H1 (cell line): ENCODE measurements at regions not wholly inside any gene's neighbourhood (a gene's known extent, or its start where the extent isn't known, plus 50 kb on each side); places are given as distances from the start of the nearest gene placed in this dataset.

ENCODE experiments used
- CTCF ChIA-PET: fragments of 300-600 bp; sonication (Branson Sonifier 250); formaldehyde crosslinking; loops from one replicate; lab custom pipeline; 2021; ENCODE audit not compliant: partially characterized antibody; lab: Charles Lee
- POLR2A ChIA-PET: fragments of 300-600 bp; sonication (Branson Sonifier 250); formaldehyde crosslinking; loops from one replicate; lab custom pipeline; 2021; ENCODE audit warnings: inconsistent platforms; ENCODE audit not compliant: partially characterized antibody; lab: Charles Lee
- DNase-seq, 2 experiments: peaks; one replicate each; pipeline versions ENCODE4 v3.0.0 to v3.0.0-alpha.2; 2010 to 2022; ENCODE audit warnings: low spot score in 2 of 2, low read depth in 1 of 2, mixed read lengths in 1 of 2
- FAIRE-seq: peaks from 2 replicates; lab custom pipeline; 2011; peaks lifted over from hg19 to GRCh38; lab: Jason Lieb, UNC
- H2AFZ ChIP-seq: 2 replicates; pipeline ENCODE4 v1.8.1; 2012; ENCODE audit warnings: low read length, inconsistent platforms
- H2AK5ac ChIP-seq: 2 replicates; pipeline ENCODE4 v1.6.1; 2013; ENCODE audit warnings: low read depth, low read length
- H2BK120ac ChIP-seq: replicated peaks from 2 replicates; pipeline ENCODE3; 2013; ENCODE audit warnings: low read depth, low read length, inconsistent platforms
- H2BK12ac ChIP-seq: 2 replicates; pipeline ENCODE4 v1.6.1; 2013; ENCODE audit warnings: low read depth, low read length
- H2BK15ac ChIP-seq: 2 replicates; pipeline ENCODE4 v1.6.1; 2013; ENCODE audit warnings: low read length
- H2BK20ac ChIP-seq: 2 replicates; pipeline ENCODE4 v1.6.1; 2013; ENCODE audit warnings: low read length
- H2BK5ac ChIP-seq: 2 replicates; pipeline ENCODE4 v1.6.1; 2013; ENCODE audit warnings: low read depth, low read length
- H3K14ac ChIP-seq: 2 replicates; pipeline ENCODE4 v1.6.1; 2013; ENCODE audit warnings: inconsistent platforms; ENCODE audit not compliant: insufficient read length
- H3K18ac ChIP-seq: 2 replicates; pipeline ENCODE4 v1.6.1; 2013; ENCODE audit warnings: low read length; ENCODE audit errors: extremely low read depth
- H3K23ac ChIP-seq: 2 replicates; pipeline ENCODE4 v1.6.1; 2013; ENCODE audit warnings: inconsistent platforms; ENCODE audit not compliant: insufficient read length
- H3K23me2 ChIP-seq: 2 replicates; pipeline ENCODE4 v1.6.1; 2013; ENCODE audit warnings: low read depth, low read length
- H3K27ac ChIP-seq: 2 replicates; pipeline ENCODE4 v1.6.1; 2011; ENCODE audit warnings: low read depth, low read length, inconsistent platforms
- H3K27me3 ChIP-seq, 4 experiments: replicated peaks in 1 of 4; 1 replicate in 1 of 4; 2 replicates in 3 of 4; pipeline versions ENCODE4 v1.6.1 to v1.8.1; 2011 to 2013; ENCODE audit warnings: low read length in 3 of 4, mild to moderate bottlenecking in 3 of 4, inconsistent platforms in 2 of 4, mixed read lengths in 2 of 4, moderate library complexity in 1 of 4; ENCODE audit not compliant: control insufficient read depth in 3 of 4, insufficient read depth in 3 of 4; ENCODE audit errors: extremely low read depth in 1 of 4
- H3K36me3 ChIP-seq, 4 experiments: 2 replicates each; pipeline versions ENCODE4 v1.6.1 to v1.8.1; 2011 to 2013; ENCODE audit warnings: mild to moderate bottlenecking in 4 of 4, low read length in 3 of 4, moderate library complexity in 2 of 4, control low read depth in 1 of 4, inconsistent platforms in 1 of 4; ENCODE audit not compliant: insufficient read depth in 4 of 4, control insufficient read depth in 2 of 4
- H3K4ac ChIP-seq: replicated peaks from 2 replicates; pipeline ENCODE3; 2013; ENCODE audit warnings: low read length, low read depth, mixed read lengths, inconsistent platforms; ENCODE audit not compliant: insufficient read length
- H3K4me1 ChIP-seq, 4 experiments: replicated peaks in 1 of 4; 1 replicate in 1 of 4; 2 replicates in 3 of 4; pipeline versions ENCODE4 v1.6.1 to v1.8.1; 2011 to 2013; ENCODE audit warnings: low read length in 3 of 4, inconsistent platforms in 2 of 4, mixed read lengths in 1 of 4; ENCODE audit not compliant: insufficient read depth in 4 of 4, control insufficient read depth in 3 of 4
- H3K4me2 ChIP-seq, 2 experiments: 2 replicates each; pipeline versions ENCODE4 v1.6.1 to v1.8.1; 2011 to 2013; ENCODE audit warnings: low read depth in 2 of 2, low read length in 2 of 2, control low read depth in 1 of 2, inconsistent platforms in 1 of 2, mild to moderate bottlenecking in 1 of 2; ENCODE audit not compliant: insufficient read depth in 1 of 2
- H3K4me3 ChIP-seq, 4 experiments: fragments of 200-600, 300-600 bp in 1 of 4; sonication (generic), shearing (Covaris generic), sonication (Bioruptor Twin) in 1 of 4; 2 replicates each; pipeline versions ENCODE4 v1.5.1 to v1.8.1; 2011 to 2016; ENCODE audit warnings: low read length in 4 of 4, low read depth in 3 of 4, control low read depth in 2 of 4, inconsistent platforms in 2 of 4, mild to moderate bottlenecking in 2 of 4, mixed read lengths in 1 of 4, moderate library complexity in 1 of 4; ENCODE audit not compliant: insufficient read depth in 2 of 4; ENCODE audit errors: extremely low read depth in 1 of 4
- H3K56ac ChIP-seq: replicated peaks from 2 replicates; pipeline ENCODE3; 2013; ENCODE audit warnings: low read depth, mild to moderate bottlenecking, mixed read lengths, low read length, inconsistent platforms; ENCODE audit not compliant: insufficient read length
- H3K79me1 ChIP-seq: 2 replicates; pipeline ENCODE4 v1.6.1; 2013; ENCODE audit warnings: low read depth, low read length, control low read depth
- H3K79me2 ChIP-seq, 2 experiments: 2 replicates each; pipeline versions ENCODE4 v1.6.1 to v1.8.1; 2012 to 2013; ENCODE audit warnings: low read length in 2 of 2, mild to moderate bottlenecking in 2 of 2, inconsistent platforms in 1 of 2; ENCODE audit not compliant: insufficient read depth in 2 of 2, control insufficient read depth in 1 of 2
- H3K9ac ChIP-seq, 4 experiments: replicated peaks in 1 of 4; 1 replicate in 1 of 4; 2 replicates in 3 of 4; pipeline versions ENCODE4 v1.6.1 to v1.8.1; 2011 to 2013; ENCODE audit warnings: low read depth in 3 of 4, low read length in 3 of 4, control low read depth in 2 of 4, mild to moderate bottlenecking in 2 of 4, moderate library complexity in 2 of 4, inconsistent platforms in 1 of 4; ENCODE audit errors: extremely low read depth in 1 of 4
- H3K9me3 ChIP-seq, 2 experiments: 2 replicates each; pipeline versions ENCODE4 v1.6.1 to v1.8.1; 2012 to 2013; ENCODE audit warnings: mild to moderate bottlenecking in 2 of 2, moderate library complexity in 2 of 2, control low read depth in 1 of 2, inconsistent platforms in 1 of 2, low read depth in 1 of 2, low read length in 1 of 2, mixed read lengths in 1 of 2; ENCODE audit not compliant: insufficient read depth in 2 of 2
- H4K20me1 ChIP-seq, 2 experiments: replicated peaks in 1 of 2; 2 replicates each; pipeline versions ENCODE3 to v1.8.1; 2011 to 2013; ENCODE audit warnings: inconsistent platforms in 2 of 2, low read length in 2 of 2, mild to moderate bottlenecking in 1 of 2; ENCODE audit not compliant: insufficient read depth in 2 of 2, control insufficient read depth in 1 of 2
- H4K5ac ChIP-seq: 2 replicates; pipeline ENCODE4 v1.6.1; 2013; ENCODE audit warnings: low read length, low read depth, mixed read lengths, inconsistent platforms; ENCODE audit not compliant: insufficient read length
- H4K8ac ChIP-seq: 2 replicates; pipeline ENCODE4 v1.8.0; 2013; ENCODE audit warnings: mild to moderate bottlenecking, moderate library complexity, low read length, inconsistent platforms; ENCODE audit not compliant: insufficient read depth; ENCODE audit errors: extremely low read depth
- H4K91ac ChIP-seq: replicated peaks from 2 replicates; pipeline ENCODE3; 2013; ENCODE audit warnings: low read length, mixed read lengths, inconsistent platforms; ENCODE audit not compliant: insufficient read length
- ASH2L ChIP-seq: fragments of 200-600, 300-600 bp; sonication (generic); IDR thresholded peaks from one replicate; pipeline ENCODE4 v1.7.1; 2017; ENCODE audit warnings: low read length
- RFX5 ChIP-seq: IDR thresholded peaks from 2 replicates; pipeline ENCODE4 v1.6.1; 2011; ENCODE audit warnings: low read depth, low read length, improper control_type of control experiment, borderline replicate concordance
- SAP30 ChIP-seq: fragments of 300-600 bp; sonication (generic); IDR thresholded peaks from 2 replicates; pipeline ENCODE4 v1.7.1; 2012; ENCODE audit warnings: low read length, moderate library complexity, mild to moderate bottlenecking, inconsistent platforms; ENCODE audit not compliant: insufficient read depth, insufficient replicate concordance
- TAF1 ChIP-seq: IDR thresholded peaks from 2 replicates; pipeline ENCODE4 v1.6.1; 2011; ENCODE audit warnings: mild to moderate bottlenecking, low read depth, low read length
- TAF7 ChIP-seq: optimal IDR thresholded peaks from 2 replicates; pipeline ENCODE3; 2011; ENCODE audit warnings: low read depth, mild to moderate bottlenecking, inconsistent platforms, low read length, moderate library complexity, borderline replicate concordance
- ZNF274 ChIP-seq: IDR thresholded peaks from 2 replicates; pipeline ENCODE4 v1.7.0; 2012; ENCODE audit warnings: low read length, borderline replicate concordance; ENCODE audit errors: extremely low read depth
- WGBS, 2 experiments: shearing (Covaris generic) in 1 of 2; methylation state at CpG; one replicate each; pipeline versions ENCODE4 v1.1.6 to v1.1.7; 2013 to 2015; ENCODE audit warnings: low lambda C conversion rate in 2 of 2, mixed read lengths in 2 of 2, inconsistent platforms in 1 of 2, low coverage in 1 of 2, missing lambda C conversion rate in 1 of 2; ENCODE audit not compliant: insufficient replicate concordance in 2 of 2, insufficient coverage in 1 of 2, insufficient read length in 1 of 2; ENCODE audit errors: extremely low coverage in 1 of 2, missing lambda C conversion rate in 1 of 2; 5-methylcytosine and 5-hydroxymethylcytosine counted together

- Histone ChIP-seq H2BK20ac (no peak overlapping the region), H3K23me2 (no peaks in the 10 kb centered on the region), H3K79me2 (no peaks in the 10 kb centered on the region), H2BK5ac (no peak overlapping the region), H3K18ac (no peak overlapping the region), H2BK15ac (no peak overlapping the region), H3K79me1 (no peaks in the 10 kb centered on the region), H4K20me1 (no peaks in the 10 kb centered on the region), H3K4ac (no peak overlapping the region), H3K9ac (no peak overlapping the region), H2BK12ac (no peak overlapping the region), H4K91ac (no peak overlapping the region), H3K4me1 (no peaks in the 10 kb centered on the region), H2AK5ac (no peak overlapping the region), H2AFZ (no peak overlapping the region), H3K27me3 (no peaks in the 10 kb centered on the region), H3K9me3 (no peaks in the 10 kb centered on the region), H3K27ac (no peak overlapping the region), H3K56ac (no peak overlapping the region), H3K4me2 (no peak overlapping the region), H4K5ac (no peak overlapping the region), H3K23ac (no peak overlapping the region), H3K14ac (no peak overlapping the region), H2BK120ac (no peak overlapping the region), H4K8ac (no peak overlapping the region), H3K4me3 (no peak overlapping the region), H3K36me3 (no peaks in the 10 kb centered on the region)
- FAIRE-seq (no peak), DNase-seq (no peak)
- WGBS, 2 experiments = 93% methylated on average over 5 of the region's 5 CpGs; no CpG with 5 or more reads in 1 of the 2 experiments
- ChIA-PET CTCF (interaction anchor here (0.6 to 0.9 kb wide), 2 partner anchors 10 to 13 kb away, joined by 3 read pairs; no protein-coding TSS in a partner anchor), POLR2A (no interaction called here)
- TF ChIP-seq ASH2L = no peak
- TF ChIP-seq TAF1 = no peak
- TF ChIP-seq ZNF274 = no peak
- TF ChIP-seq TAF7 = no peak
- TF ChIP-seq RFX5 = no peak
- TF ChIP-seq SAP30 = no peak
These were observed 135.6 kb downstream of the RCN1 start for GRCh38 chr11:32226480-32226879.
